Large intestine (tissue), 3 donors: ENCODE measurements at regions not wholly inside any gene's neighbourhood (a gene's known extent, or its start where the extent isn't known, plus 50 kb on each side); places are given as distances from the start of the nearest gene placed in this dataset.
"Not testable (repeated sequence)": the region's sequence is repeated elsewhere in the genome, so short reads cannot be mapped to it uniquely, and the experiment has no call there.

ENCODE experiments used
- DNase-seq, 2 donors: peaks; one replicate each; pipeline versions ENCODE4 v3.0.0 to v3.0.0-alpha.2; 2013
- H3K27ac ChIP-seq: one replicate; pipeline ENCODE4 v1.5.1; 2013; ENCODE audit warnings: low read length
- H3K27me3 ChIP-seq: 2 replicates; pipeline ENCODE4 v1.6.1; 2013; ENCODE audit warnings: low read length; ENCODE audit not compliant: control insufficient read depth, insufficient read depth
- H3K36me3 ChIP-seq: 2 replicates; pipeline ENCODE4 v1.6.1; 2013; ENCODE audit warnings: low read length; ENCODE audit not compliant: control insufficient read depth, insufficient read depth
- H3K4me1 ChIP-seq: one replicate; pipeline ENCODE4 v1.6.1; 2013; ENCODE audit warnings: low read length; ENCODE audit not compliant: control insufficient read depth, insufficient read depth
- H3K4me3 ChIP-seq: one replicate; pipeline ENCODE4 v1.5.1; 2013; ENCODE audit warnings: low read length
- H3K9me3 ChIP-seq: one replicate; pipeline ENCODE4 v1.6.1; 2013; ENCODE audit warnings: mild to moderate bottlenecking, low read depth, low read length, moderate library complexity; ENCODE audit not compliant: control insufficient read depth
- WGBS: methylation state at CpG from one replicate; pipeline ENCODE4 v1.1.5; 2013; ENCODE audit warnings: low lambda C conversion rate; ENCODE audit not compliant: insufficient coverage; 5-methylcytosine and 5-hydroxymethylcytosine counted together

GRCh38 chrX:955168-955781 is 257.2 kb downstream of the CRLF2 start:
- H3K27ac ChIP-seq, H3K4me1 ChIP-seq, H3K27me3 ChIP-seq, DNase-seq, H3K4me3 ChIP-seq, H3K36me3 ChIP-seq: not testable (repeated sequence)
- H3K9me3 ChIP-seq = peaks cover 14% of the 10 kb centered on the region
- WGBS = 63% methylated on average over 1 of the region's 1 CpG

GRCh38 chrX:953879-954482 is 258.5 kb downstream of the CRLF2 start:
- no peak overlapping the region for H3K27ac ChIP-seq
- H3K9me3 ChIP-seq = peaks cover 14% of the 10 kb centered on the region

GRCh38 chrX:952816-953215 is 259.6 kb downstream of the CRLF2 start:
- Histone ChIP-seq H3K4me3 (no peak overlapping the region), H3K27me3 (no peaks in the 10 kb centered on the region), H3K9me3 (peaks cover 14% of the 10 kb centered on the region), H3K27ac (no peak overlapping the region), H3K4me1 (no peaks in the 10 kb centered on the region), H3K36me3 (no peaks in the 10 kb centered on the region)
- no CpG with 5 or more reads among the region's 5 CpGs for WGBS
- no peak for DNase-seq

More at GRCh38 chrX:953879-954482, 258.5 kb downstream of the CRLF2 start:
- no peak for DNase-seq
- Histone ChIP-seq H3K27me3 (no peaks in the 10 kb centered on the region), H3K4me3 (no peak overlapping the region), H3K36me3 (no peaks in the 10 kb centered on the region), H3K4me1 (no peaks in the 10 kb centered on the region)

GRCh38 chrX:947262-947661 is 265.2 kb downstream of the CRLF2 start:
- not testable (repeated sequence) for H3K27me3 ChIP-seq, H3K4me1 ChIP-seq, H3K9me3 ChIP-seq, H3K27ac ChIP-seq, H3K4me3 ChIP-seq, H3K36me3 ChIP-seq, DNase-seq
- WGBS = no CpG with 5 or more reads among the region's 6 CpGs

- no peak for DNase-seq
- Histone ChIP-seq H3K36me3 (no peaks in the 10 kb centered on the region), H3K4me3 (no peak overlapping the region), H3K27me3 (no peaks in the 10 kb centered on the region), H3K9me3 (peaks cover 4% of the 10 kb centered on the region), H3K4me1 (no peaks in the 10 kb centered on the region), H3K27ac (no peak overlapping the region)
- WGBS = 47% methylated on average over 1 of the region's 1 CpG
Measured at GRCh38 chrX:943035-943434, 269.4 kb downstream of the CRLF2 start.

- peaks cover 4% of the 10 kb centered on the region for H3K9me3 ChIP-seq
- WGBS = no CpG with 5 or more reads among the region's 9 CpGs
- no peaks in the 10 kb centered on the region for H3K36me3 ChIP-seq
- H3K4me3 ChIP-seq = no peak overlapping the region
- no peak overlapping the region for H3K27ac ChIP-seq
- H3K27me3 ChIP-seq = no peaks in the 10 kb centered on the region
- H3K4me1 ChIP-seq = no peaks in the 10 kb centered on the region
- DNase-seq = no peak
Measured at GRCh38 chrX:940691-941090, 271.8 kb downstream of the CRLF2 start.

GRCh38 chrX:936979-937769 is 275.3 kb downstream of the CRLF2 start:
- no peaks in the 10 kb centered on the region for H3K4me1 ChIP-seq
- H3K27me3 ChIP-seq = no peaks in the 10 kb centered on the region
- WGBS = 72% methylated on average over 2 of the region's 26 CpGs
- no peak overlapping the region for H3K4me3 ChIP-seq
- DNase-seq = no peak
- no peak overlapping the region for H3K27ac ChIP-seq
- H3K9me3 ChIP-seq = peaks cover 4% of the 10 kb centered on the region
- no peaks in the 10 kb centered on the region for H3K36me3 ChIP-seq

- H3K36me3 ChIP-seq = no peaks in the 10 kb centered on the region
- H3K27ac ChIP-seq = no peak overlapping the region
- no peaks in the 10 kb centered on the region for H3K27me3 ChIP-seq
- no peak overlapping the region for H3K4me3 ChIP-seq
- 50% methylated on average over 3 of the region's 11 CpGs for WGBS
- DNase-seq = no peak
- no peaks in the 10 kb centered on the region for H3K4me1 ChIP-seq
- H3K9me3 ChIP-seq = no peaks in the 10 kb centered on the region
Measured at GRCh38 chrX:933611-934010, 278.8 kb downstream of the CRLF2 start.

GRCh38 chrX:928606-929005 is 283.8 kb downstream of the CRLF2 start:
- Histone ChIP-seq H3K4me1 (no peaks in the 10 kb centered on the region), H3K4me3 (no peak overlapping the region), H3K36me3 (no peaks in the 10 kb centered on the region), H3K27ac (no peak overlapping the region), H3K27me3 (no peaks in the 10 kb centered on the region), H3K9me3 (peaks cover 5% of the 10 kb centered on the region)
- no peak for DNase-seq
- no CpG with 5 or more reads among the region's 4 CpGs for WGBS

- Histone ChIP-seq H3K4me1 (no peaks in the 10 kb centered on the region), H3K27ac (no peak overlapping the region), H3K9me3 (peaks cover 5% of the 10 kb centered on the region), H3K27me3 (no peaks in the 10 kb centered on the region), H3K36me3 (no peaks in the 10 kb centered on the region), H3K4me3 (no peak overlapping the region)
- DNase-seq = no peak
- WGBS = no CpG with 5 or more reads among the region's 2 CpGs
Measured at GRCh38 chrX:926991-927390, 285.5 kb downstream of the CRLF2 start.
